HG03196 (cell line): ENCODE measurements at regions not wholly inside any gene's neighbourhood (a gene's known extent, or its start where the extent isn't known, plus 50 kb on each side); places are given as distances from the start of the nearest gene placed in this dataset.

Experiments used
- ATAC-seq: cut with Tn5 transposase; IDR thresholded peaks from one replicate; pipeline ENCODE4 v1.9.1; 2021; ENCODE audit not compliant: unreplicated experiment

DNA sequence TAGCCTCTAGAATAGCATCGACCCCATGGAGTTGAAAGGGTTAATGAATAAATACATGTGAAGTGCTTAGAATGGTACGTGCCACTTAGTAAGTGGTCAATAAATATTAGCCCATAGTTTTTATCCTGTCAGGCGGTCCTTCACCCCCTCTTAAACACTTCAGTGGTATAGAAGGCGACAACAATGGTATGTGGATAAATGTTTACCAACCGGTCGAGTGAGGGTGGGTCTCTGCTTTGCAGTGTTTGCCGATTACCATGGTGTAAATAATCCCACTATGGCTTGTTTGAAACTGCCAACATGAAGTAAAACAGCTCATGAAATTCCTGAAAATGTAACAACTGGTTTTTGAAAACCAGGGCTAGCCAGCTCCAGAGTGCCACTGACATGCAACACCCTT lies 541.2 kb downstream of the BUD13 start:
- no peak for ATAC-seq

DNA sequence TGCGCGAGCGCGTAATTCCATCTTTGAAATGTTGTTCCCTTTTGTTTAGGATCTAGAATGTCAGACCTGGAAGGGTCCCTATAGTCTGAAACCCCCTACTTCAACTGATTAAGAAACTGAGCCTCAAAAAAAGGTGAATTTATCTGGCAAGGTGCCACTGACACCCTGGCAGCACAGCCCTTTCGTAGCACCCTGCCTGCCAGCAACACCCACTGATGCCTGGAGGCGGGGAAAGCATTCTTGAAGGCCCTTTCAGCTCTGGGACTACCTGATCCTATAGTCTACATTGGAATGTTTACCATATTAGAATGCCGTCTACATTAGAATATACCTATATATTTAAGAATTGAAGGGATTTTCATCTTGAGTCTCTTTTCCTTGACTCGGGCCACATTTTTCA lies 542.3 kb downstream of the BUD13 start:
- no peak for ATAC-seq

- no peak for ATAC-seq
Measured at GRCh38 chr11:116229236-116229970, 543.4 kb downstream of the BUD13 start.

DNA sequence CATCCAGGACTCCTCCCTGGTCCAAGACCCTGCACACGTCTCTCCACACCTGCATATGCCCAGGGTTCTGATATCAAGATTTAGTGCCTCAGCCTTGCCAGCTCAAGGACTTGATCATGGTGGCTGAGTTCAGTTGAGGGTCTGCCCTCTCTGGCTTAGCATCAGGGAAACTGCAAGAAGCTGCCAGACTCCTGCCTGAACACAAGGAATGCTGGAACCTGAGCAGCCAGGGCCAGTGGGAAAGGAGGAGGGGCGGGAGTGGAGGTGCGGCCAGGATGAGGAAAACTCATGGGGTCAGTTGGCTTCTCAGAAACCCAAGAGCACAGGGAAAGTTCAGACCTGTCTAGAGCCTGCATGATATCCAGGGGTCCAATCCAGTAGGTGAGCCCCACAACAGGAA lies 546.1 kb downstream of the BUD13 start:
- no peak for ATAC-seq

DNA sequence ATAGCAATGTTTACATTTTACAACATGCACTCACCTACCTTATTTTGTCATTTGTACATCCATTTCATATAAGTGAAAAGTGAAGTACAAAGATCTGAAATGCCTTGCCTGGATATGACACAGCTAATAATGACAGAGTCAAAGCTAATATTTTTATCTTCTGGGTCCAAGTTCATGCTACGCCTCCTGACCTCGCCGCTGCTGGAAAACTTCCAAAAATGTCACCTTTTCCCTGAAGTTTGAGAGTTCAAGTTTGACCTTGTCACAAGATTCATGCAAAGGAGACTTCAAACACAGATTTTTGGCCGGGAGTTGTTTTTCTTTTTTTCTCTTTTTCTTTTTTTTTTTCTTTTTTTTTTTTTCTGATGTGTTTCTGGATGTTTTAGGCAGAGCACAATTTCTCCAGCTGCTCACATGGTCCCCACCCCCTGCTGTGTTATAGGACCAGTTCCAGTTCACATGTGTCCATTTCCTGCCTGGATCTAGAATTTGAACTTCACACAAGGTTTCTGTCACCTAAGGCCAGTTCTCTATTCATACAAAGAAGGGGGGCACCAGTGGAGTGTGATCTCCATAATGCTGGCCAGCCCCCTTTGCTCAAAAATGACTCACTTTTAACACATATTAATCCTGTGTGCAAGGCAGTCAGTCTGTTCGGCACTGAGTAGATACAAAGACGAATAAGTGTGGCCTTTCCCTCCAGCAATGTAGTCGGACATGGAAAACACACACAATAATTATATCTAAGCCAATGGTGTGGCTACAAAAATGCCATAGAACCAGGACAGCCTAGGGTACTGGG lies 546.8 kb downstream of the BUD13 start:
- no peak for ATAC-seq

DNA sequence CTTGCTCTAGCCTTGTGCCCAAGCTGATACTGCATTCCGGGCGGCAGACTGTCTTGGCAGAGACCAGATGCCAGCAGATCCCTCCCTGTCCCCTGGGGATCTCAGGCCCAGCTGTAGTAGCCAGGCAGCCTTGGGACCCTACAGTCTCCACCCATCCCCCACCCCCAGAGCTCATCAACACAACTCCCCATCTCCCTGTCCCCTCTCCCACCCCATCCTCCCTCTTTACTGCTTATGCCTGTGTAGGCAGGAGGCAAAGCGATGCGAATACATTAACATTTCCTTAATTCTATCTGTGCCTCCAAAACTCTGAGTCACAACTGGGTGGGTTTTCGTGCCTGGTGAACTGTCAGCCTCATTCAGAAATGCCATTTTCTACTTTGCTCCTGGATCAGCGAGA lies 547.6 kb downstream of the BUD13 start:
- no peak for ATAC-seq

DNA sequence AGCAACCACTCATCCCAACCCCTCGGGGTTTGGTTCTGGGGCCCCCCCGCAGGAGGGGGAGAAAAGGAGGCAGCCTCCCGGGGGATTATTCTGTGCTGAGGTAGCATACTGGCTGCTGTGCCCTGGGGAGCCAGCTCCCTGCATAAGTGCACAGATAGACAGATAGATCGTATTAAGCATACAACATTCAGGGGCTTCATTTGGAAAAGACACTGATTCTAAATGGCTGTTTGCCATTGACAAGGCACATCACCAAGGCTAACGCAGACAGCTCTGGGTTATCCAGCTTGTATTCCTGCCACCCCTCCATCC lies 547.9 kb downstream of the BUD13 start:
- no peak for ATAC-seq

- no peak for ATAC-seq
Measured at GRCh38 chr11:116224154-116224888, 548.5 kb downstream of the BUD13 start.

- no peak for ATAC-seq
Measured at GRCh38 chr11:116221351-116221750, 551.4 kb downstream of the BUD13 start.

GRCh38 chr11:116219171-116219635 lies 553.6 kb downstream of the BUD13 start:
- ATAC-seq = no peak

- ATAC-seq = no peak
Measured at GRCh38 chr11:116217441-116217840, 555.3 kb downstream of the BUD13 start.

DNA sequence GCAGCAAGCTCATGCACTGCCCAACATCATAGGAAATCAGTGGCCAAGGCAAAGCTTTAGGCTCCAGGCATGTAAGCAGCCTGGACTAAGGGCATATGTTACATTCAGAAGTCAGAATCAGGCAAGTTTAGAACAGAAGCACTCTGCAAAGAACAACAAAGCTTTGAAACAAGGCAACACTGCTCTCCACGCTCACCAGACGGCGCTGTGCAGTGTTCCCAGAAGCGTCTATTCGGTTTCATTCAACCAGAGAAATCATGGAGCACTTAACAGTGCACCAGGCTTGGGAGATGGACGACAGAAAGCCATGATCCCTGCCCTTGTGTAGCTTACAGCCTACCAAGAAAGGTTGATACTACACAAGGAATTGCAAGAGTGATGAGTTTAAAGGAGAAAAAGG lies 555.8 kb downstream of the BUD13 start:
- no peak for ATAC-seq

DNA sequence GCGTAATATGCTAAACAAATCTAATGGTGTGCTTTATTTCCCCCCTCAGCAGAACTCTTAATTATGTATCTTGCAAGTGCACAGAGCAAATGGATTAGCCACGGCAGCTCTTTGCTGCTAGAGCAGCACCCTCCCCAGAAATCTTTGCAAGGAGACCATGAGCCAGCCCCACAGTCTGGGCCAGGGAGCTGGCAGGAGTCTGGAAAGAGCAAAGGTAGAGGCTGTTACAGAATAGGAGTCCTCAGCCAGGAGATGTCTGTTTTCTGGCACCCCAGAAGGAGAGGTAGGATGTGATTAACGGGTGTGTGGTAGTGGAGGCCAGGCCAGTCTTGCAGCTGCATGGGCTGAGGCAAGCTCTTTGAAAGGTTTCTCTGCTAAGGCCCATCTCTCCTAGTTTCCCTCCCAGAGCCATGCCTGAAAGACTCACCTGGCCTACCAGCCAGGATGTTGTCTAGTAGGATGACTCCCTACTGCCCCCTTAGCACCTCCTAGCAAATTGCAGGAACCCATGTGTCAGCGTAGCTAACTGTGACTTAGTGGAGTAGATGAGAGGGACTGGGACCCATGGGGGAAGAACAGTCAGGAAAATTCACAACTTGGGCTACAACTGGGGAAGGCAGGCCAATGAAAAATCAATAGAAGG lies 557.2 kb downstream of the BUD13 start:
- no peak for ATAC-seq

DNA sequence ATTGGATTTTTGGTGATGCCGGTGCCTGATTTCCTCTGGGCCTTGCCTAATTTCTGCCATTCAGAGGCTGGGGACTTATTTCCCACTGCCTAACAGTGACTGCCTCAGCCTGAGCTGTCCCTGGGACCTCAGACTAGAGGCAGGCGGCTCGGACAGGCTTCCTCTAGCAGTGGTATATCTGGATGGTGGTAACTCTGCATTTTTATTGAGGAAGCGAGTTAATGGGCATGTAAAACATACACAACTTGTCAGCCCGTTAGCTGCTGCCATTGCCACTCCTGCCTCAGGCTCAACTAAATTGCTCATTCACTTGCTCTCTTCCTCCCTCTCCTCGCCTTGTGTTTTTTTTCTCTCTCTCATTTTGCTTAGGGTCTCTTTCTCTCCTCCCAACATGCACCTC lies 561.6 kb downstream of the BUD13 start:
- ATAC-seq = no peak

DNA sequence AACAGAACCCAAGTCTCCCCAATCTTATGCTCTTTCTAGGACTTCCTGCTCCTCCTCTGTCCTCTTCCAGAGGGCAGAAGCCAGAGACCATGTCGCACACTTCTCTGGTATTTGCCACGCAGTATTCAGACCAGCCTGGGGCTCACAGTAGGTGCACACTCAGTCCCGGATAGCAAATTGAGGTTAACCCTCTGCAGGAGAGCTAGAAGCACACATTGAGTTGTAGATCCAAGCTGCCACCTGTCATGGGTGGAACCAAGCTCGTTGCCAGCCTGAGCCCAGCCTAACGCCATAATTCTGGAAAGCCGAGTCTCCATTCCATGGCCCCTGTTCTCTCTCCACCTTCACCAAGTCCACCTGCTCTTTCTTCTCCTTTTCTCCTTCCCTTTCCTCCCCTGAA lies 562.1 kb downstream of the BUD13 start:
- no peak for ATAC-seq

DNA sequence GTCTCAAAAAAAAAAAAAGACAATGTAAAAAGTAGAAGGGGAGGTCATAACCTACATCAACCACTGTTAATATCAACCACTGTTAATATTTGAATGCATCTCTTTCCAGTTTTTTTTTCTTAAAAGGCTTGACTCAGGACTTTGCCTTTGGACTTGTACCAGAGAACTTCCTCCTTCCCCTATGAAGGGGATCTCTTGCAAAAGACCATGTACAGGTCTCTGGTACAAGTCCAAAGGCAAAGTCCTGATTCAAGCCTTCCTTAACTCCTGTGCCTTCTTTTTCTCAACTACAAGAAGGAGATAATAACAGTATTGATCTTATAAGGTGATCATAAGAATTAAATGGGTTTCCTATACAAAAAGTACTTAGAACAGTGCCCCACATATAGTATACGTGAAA lies 563.5 kb downstream of the BUD13 start:
- ATAC-seq = no peak

DNA sequence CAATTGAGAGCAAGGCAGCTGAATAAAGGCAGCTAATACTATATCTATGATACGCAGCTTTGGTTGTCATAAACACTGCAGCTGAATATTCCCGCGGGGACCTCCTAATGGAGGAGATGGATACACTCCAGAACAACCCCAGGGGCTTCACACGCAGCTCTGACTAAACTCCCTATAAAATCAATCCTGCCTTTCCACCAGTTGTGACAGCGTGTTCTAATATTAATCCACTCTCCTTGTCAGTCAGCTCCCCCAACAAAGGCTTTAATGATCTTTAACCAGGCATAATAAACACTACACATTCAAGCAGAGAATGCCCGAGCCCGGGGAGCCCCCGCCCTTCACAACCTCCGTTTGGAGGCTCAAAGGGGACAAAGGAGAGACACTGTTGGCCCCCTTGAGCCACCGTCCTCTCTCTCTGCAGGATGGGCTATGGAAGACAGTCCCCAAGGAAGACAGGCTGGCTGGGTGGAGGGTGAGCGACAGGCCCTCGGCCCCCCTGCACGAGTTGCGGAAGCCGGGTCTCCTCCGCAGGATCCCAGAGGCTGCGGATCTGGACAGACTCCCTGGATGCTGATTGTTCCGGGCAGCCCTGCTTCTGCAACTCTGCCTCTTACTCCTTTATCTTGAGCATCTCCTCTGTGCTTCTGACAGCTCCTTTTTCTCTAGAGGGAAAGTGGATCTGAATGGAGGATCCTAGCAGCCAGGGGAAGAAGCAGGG lies 565.2 kb downstream of the BUD13 start:
- no peak for ATAC-seq

DNA sequence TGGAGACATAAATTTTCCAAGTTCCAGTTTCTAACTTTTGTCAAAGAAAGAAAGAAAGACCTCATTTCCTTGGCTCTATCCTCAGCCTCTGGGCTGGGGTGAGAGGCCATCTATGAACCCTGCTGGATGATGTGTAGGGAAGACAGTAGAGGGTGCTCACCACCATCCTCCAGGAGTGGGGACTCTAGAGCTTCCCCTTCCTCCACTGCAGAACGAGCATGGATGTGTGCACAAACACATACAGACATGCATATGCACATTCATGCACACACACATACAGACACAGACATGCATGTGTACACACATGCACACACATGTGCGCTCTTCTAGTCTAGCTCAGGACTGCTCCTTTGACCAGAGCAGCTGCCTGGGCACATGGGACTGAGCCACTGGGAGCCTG lies 565.8 kb downstream of the BUD13 start:
- ATAC-seq = no peak

GRCh38 chr11:116202922-116203321 lies 569.9 kb downstream of the BUD13 start:
- no peak for ATAC-seq

GRCh38 chr11:116200564-116200963 lies 572.2 kb downstream of the BUD13 start:
- ATAC-seq = no peak

DNA sequence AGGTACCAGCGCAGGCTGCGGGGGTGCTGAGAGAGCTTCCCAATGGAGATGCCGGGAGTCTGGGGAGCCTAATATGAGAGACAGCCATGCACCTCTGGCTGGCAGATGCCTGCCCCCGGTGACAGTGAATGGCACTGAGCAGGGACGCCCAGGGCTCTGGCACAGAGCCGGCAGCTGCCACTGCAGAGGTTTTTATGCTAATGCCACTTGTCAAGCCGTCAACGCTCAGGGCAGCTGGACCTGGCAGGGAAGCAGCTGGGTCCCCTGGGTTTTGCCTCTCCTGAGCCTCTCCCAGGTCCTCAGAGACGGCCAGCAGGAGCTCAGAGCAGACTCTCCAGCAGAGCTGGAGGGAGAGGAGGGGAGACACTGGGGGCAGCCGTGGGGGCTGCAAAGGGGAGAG lies 573.6 kb downstream of the BUD13 start:
- no peak for ATAC-seq
